ENCODE measurements at regions not wholly inside any gene's neighbourhood (a gene's known extent, or its start where the extent isn't known, plus 50 kb on each side); places are given as distances from the start of the nearest gene placed in this dataset.
"Not testable (repeated sequence)": the region's sequence is repeated elsewhere in the genome, so short reads cannot be mapped to it uniquely, and the experiment has no call there.

GRCh38 chr21:27033471-27033870 lies 66.6 kb upstream of the ADAMTS5 start:
- H3K4me1 Mint-ChIP-seq, result no peaks in the 10 kb centered on the region
- 60% methylated on average over 1 of the region's 3 CpGs for WGBS (ENCODE audit: insufficient coverage)
- no peak overlapping the region for H3K4me3 Mint-ChIP-seq

GRCh38 chr21:27026501-27026900 lies 59.6 kb upstream of the ADAMTS5 start:
- Histone ChIP-seq H3K79me2 (ENCODE audit: insufficient read depth, low read length) (no peaks in the 10 kb centered on the region), H3K4me3 (replicated peaks in 1 of 3; ENCODE audit: low read depth in 2 of 3, low read length in 3 of 3) (no peak overlapping the region), H3K9ac (ENCODE audit: insufficient read depth, low read length, poor library complexity, severe bottlenecking) (no peak overlapping the region), H2AFZ (ENCODE audit: insufficient read depth, low read depth, low read length, poor library complexity, severe bottlenecking) (no peak overlapping the region), H3K36me3 (replicated peaks in 1 of 2; ENCODE audit: control insufficient read depth in 1 of 2, insufficient read depth in 2 of 2, low read length in 2 of 2) (no peaks in the 10 kb centered on the region), H3K9me3 (replicated peaks in 1 of 2; ENCODE audit: control insufficient read depth in 1 of 2, insufficient read depth in 1 of 2, low read length in 2 of 2) (no peaks in the 10 kb centered on the region), H3K4me2 (replicated peaks; ENCODE audit: extremely low read depth, low read length, poor library complexity, severe bottlenecking) (no peak overlapping the region), H4K20me1 (ENCODE audit: insufficient read depth, low read length) (no peaks in the 10 kb centered on the region), H3K27ac (ENCODE audit: low read depth in 1 of 2, low read length in 2 of 2) (no peak overlapping the region), H3K4me1 (ENCODE audit: control insufficient read depth in 1 of 2, insufficient read depth in 2 of 2, low read length in 2 of 2) (no peaks in the 10 kb centered on the region), H3K27me3 (ENCODE audit: control insufficient read depth in 2 of 2, insufficient read depth in 2 of 2, low read length in 2 of 2) (no peaks in the 10 kb centered on the region)
- WGBS (ENCODE audit: insufficient coverage), result 67% methylated on average over 1 of the region's 1 CpG
- intact Hi-C loops (cut with micrococcal nuclease), result no loop called here
- Mint-ChIP-seq H3K9me3 (peaks cover 0 to 8% (median 2%) of the 10 kb centered on the region in 7 donors), H3K27me3 (ENCODE audit: low read depth in 3 of 3) (peaks cover 0 to 4% (median 3%) of the 10 kb centered on the region in 3 donors), H3K36me3 (no peaks in the 10 kb centered on the region), H3K4me1 (no peaks in the 10 kb centered on the region), H3K4me3 (no peak overlapping the region), H3K27ac (no peak overlapping the region)
- DNase-seq, result no peak
- TF ChIP-seq, protein P1, sequence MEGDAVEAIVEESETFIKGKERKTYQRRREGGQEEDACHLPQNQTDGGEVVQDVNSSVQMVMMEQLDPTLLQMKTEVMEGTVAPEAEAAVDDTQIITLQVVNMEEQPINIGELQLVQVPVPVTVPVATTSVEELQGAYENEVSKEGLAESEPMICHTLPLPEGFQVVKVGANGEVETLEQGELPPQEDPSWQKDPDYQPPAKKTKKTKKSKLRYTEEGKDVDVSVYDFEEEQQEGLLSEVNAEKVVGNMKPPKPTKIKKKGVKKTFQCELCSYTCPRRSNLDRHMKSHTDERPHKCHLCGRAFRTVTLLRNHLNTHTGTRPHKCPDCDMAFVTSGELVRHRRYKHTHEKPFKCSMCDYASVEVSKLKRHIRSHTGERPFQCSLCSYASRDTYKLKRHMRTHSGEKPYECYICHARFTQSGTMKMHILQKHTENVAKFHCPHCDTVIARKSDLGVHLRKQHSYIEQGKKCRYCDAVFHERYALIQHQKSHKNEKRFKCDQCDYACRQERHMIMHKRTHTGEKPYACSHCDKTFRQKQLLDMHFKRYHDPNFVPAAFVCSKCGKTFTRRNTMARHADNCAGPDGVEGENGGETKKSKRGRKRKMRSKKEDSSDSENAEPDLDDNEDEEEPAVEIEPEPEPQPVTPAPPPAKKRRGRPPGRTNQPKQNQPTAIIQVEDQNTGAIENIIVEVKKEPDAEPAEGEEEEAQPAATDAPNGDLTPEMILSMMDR (IDR thresholded peaks at IDR 0.05), result no peak

More at GRCh38 chr21:27033471-27033870, 66.6 kb upstream of the ADAMTS5 start:
- no peak for DNase-seq
- no peaks in the 10 kb centered on the region for H3K36me3 ChIP-seq (replicated peaks in 1 of 2; ENCODE audit: control insufficient read depth in 1 of 2, insufficient read depth in 2 of 2, low read length in 2 of 2)
- no peaks in the 10 kb centered on the region for H3K79me2 ChIP-seq (ENCODE audit: insufficient read depth, low read length)
- Mint-ChIP-seq H3K27ac (no peak overlapping the region), H3K36me3 (no peaks in the 10 kb centered on the region), H3K27me3 (ENCODE audit: low read depth in 3 of 3) (peaks cover 0 to 3% (median 1%) of the 10 kb centered on the region in 3 donors), H3K9me3 (peaks cover 0 to 8% (median 2%) of the 10 kb centered on the region in 7 donors)
- no peak overlapping the region for H3K27ac ChIP-seq (ENCODE audit: low read depth in 1 of 2, low read length in 2 of 2)
- H3K9me3 ChIP-seq (replicated peaks in 1 of 2; ENCODE audit: control insufficient read depth in 1 of 2, insufficient read depth in 1 of 2, low read length in 2 of 2), result no peaks in the 10 kb centered on the region
- H3K4me1 ChIP-seq (ENCODE audit: control insufficient read depth in 1 of 2, insufficient read depth in 2 of 2, low read length in 2 of 2), result no peaks in the 10 kb centered on the region
- no peak overlapping the region for H3K4me3 ChIP-seq (replicated peaks in 1 of 3; ENCODE audit: low read depth in 2 of 3, low read length in 3 of 3)
- H3K4me2 ChIP-seq (replicated peaks; ENCODE audit: extremely low read depth, low read length, poor library complexity, severe bottlenecking), result no peak overlapping the region
- H3K27me3 ChIP-seq (ENCODE audit: control insufficient read depth in 2 of 2, insufficient read depth in 2 of 2, low read length in 2 of 2), result no peaks in the 10 kb centered on the region
- intact Hi-C loops (cut with micrococcal nuclease), result no loop called here
- TF ChIP-seq, protein P1 (IDR thresholded peaks at IDR 0.05), result no peak
- H3K9ac ChIP-seq (ENCODE audit: insufficient read depth, low read length, poor library complexity, severe bottlenecking), result no peak overlapping the region
- no peaks in the 10 kb centered on the region for H4K20me1 ChIP-seq (ENCODE audit: insufficient read depth, low read length)
- H2AFZ ChIP-seq (ENCODE audit: insufficient read depth, low read depth, low read length, poor library complexity, severe bottlenecking), result no peak overlapping the region

DNA sequence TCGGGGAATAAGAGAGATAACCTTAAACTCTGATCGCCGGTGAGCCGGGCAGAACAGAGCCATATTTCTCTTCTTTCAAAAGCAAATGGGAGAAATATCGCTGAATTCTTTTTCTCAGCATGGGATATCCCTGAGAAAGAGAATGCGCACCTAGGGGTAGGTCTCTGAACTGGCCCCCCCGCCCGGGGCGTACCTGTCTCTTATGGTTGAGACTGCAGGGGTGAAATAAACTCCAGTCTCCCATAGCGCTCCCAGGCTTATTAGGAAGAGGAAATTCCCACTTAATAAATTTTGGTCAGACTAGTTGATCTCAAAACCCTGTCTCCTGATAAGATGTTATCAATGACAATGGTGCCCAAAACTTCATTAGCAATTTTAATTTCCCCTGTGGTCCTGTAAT lies 58.8 kb upstream of the ADAMTS5 start:
- H3K4me1 ChIP-seq (ENCODE audit: control insufficient read depth in 1 of 2, insufficient read depth in 2 of 2, low read length in 2 of 2); H4K20me1 ChIP-seq (ENCODE audit: insufficient read depth, low read length); DNase-seq; H3K4me3 ChIP-seq (replicated peaks in 1 of 3; ENCODE audit: low read depth in 2 of 3, low read length in 3 of 3); H3K4me3 Mint-ChIP-seq; H3K27ac Mint-ChIP-seq; H3K27me3 Mint-ChIP-seq (ENCODE audit: low read depth in 3 of 3); H3K79me2 ChIP-seq (ENCODE audit: insufficient read depth, low read length); H3K9me3 ChIP-seq (replicated peaks in 1 of 2; ENCODE audit: control insufficient read depth in 1 of 2, insufficient read depth in 1 of 2, low read length in 2 of 2); H3K27me3 ChIP-seq (ENCODE audit: control insufficient read depth in 2 of 2, insufficient read depth in 2 of 2, low read length in 2 of 2); H3K4me1 Mint-ChIP-seq; H3K4me2 ChIP-seq (replicated peaks; ENCODE audit: extremely low read depth, low read length, poor library complexity, severe bottlenecking); H3K9me3 Mint-ChIP-seq; H3K9ac ChIP-seq (ENCODE audit: insufficient read depth, low read length, poor library complexity, severe bottlenecking); H3K36me3 Mint-ChIP-seq; H3K27ac ChIP-seq (ENCODE audit: low read depth in 1 of 2, low read length in 2 of 2); H2AFZ ChIP-seq (ENCODE audit: insufficient read depth, low read depth, low read length, poor library complexity, severe bottlenecking); intact Hi-C loops (cut with micrococcal nuclease); H3K36me3 ChIP-seq (replicated peaks in 1 of 2; ENCODE audit: control insufficient read depth in 1 of 2, insufficient read depth in 2 of 2, low read length in 2 of 2): not testable (repeated sequence)
- WGBS (ENCODE audit: insufficient coverage), result no CpG with 5 or more reads among the region's 10 CpGs
